ENCODE measurements at regions not wholly inside any gene's neighbourhood (a gene's known extent, or its start where the extent isn't known, plus 50 kb on each side); places are given as distances from the start of the nearest gene placed in this dataset.

DNA sequence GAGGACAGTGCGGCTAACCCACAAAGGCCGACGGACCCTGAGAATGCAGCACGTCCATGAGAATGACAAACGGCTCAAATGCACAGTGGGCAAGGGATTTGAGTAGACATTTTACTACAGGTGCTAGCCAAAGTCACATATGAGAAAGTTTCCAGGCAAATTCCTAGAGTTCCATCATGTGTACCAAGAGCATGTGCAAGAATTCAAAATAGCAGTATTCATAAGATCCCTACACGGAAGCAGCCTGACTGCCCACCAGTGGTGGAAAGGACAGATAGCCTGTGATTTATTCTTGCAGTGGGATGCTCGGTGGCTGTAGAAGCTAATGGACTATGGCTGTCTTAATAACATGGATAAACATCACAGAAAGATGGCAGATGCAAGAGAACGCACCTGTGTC, 68.0 kb downstream of the RGS12 start:
- TF ChIP-seq EZH2 (IDR thresholded peaks at IDR 0.05; ENCODE audit: borderline replicate concordance, low read length): no peak
- TF ChIP-seq, protein P1, sequence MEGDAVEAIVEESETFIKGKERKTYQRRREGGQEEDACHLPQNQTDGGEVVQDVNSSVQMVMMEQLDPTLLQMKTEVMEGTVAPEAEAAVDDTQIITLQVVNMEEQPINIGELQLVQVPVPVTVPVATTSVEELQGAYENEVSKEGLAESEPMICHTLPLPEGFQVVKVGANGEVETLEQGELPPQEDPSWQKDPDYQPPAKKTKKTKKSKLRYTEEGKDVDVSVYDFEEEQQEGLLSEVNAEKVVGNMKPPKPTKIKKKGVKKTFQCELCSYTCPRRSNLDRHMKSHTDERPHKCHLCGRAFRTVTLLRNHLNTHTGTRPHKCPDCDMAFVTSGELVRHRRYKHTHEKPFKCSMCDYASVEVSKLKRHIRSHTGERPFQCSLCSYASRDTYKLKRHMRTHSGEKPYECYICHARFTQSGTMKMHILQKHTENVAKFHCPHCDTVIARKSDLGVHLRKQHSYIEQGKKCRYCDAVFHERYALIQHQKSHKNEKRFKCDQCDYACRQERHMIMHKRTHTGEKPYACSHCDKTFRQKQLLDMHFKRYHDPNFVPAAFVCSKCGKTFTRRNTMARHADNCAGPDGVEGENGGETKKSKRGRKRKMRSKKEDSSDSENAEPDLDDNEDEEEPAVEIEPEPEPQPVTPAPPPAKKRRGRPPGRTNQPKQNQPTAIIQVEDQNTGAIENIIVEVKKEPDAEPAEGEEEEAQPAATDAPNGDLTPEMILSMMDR (IDR thresholded peaks at IDR 0.05; ENCODE audit: low read length): no peak
